HG03439 (cell line): ENCODE measurements at regions not wholly inside any gene's neighbourhood (a gene's known extent, or its start where the extent isn't known, plus 50 kb on each side); places are given as distances from the start of the nearest gene placed in this dataset.
A peak's percentile ranks its signal among the peaks of the same experiment; 100 is the strongest.
"Not testable (repeated sequence)": the region's sequence is repeated elsewhere in the genome, so short reads cannot be mapped to it uniquely, and the experiment has no call there.

Experiments
- ATAC-seq: cut with Tn5 transposase; IDR thresholded peaks from one replicate; pipeline ENCODE4 v1.9.1; 2021; ENCODE audit warnings: mild to moderate bottlenecking, moderate library complexity; ENCODE audit not compliant: unreplicated experiment

GRCh38 chr16:76970087-76970744, 220.8 kb upstream of the MON1B start:
- ATAC-seq = no peak

GRCh38 chr16:76970745-76971099, 220.3 kb upstream of the MON1B start:
- no peak for ATAC-seq

GRCh38 chr16:76976101-76976500, 214.9 kb upstream of the MON1B start:
- peak; percentile 78 for ATAC-seq

GRCh38 chr16:76976756-76977155, 214.2 kb upstream of the MON1B start:
- ATAC-seq = no peak

- no peak for ATAC-seq
Observed at GRCh38 chr16:76984196-76984595, 206.8 kb upstream of the MON1B start.

GRCh38 chr16:76985392-76986045, 205.5 kb upstream of the MON1B start:
- ATAC-seq = no peak

- no peak for ATAC-seq
Observed at GRCh38 chr16:76988526-76988925, 202.5 kb upstream of the MON1B start.

- ATAC-seq = no peak
Observed at GRCh38 chr16:77002644-77003043, 188.3 kb upstream of the MON1B start.

GRCh38 chr16:77009453-77009852, 181.5 kb upstream of the MON1B start:
- no peak for ATAC-seq

- ATAC-seq = no peak
Observed at GRCh38 chr16:77014441-77014840, 176.5 kb upstream of the MON1B start.

- ATAC-seq = no peak
Observed at GRCh38 chr16:77030600-77030999, 160.4 kb upstream of the MON1B start.

GRCh38 chr16:77033516-77033915, 157.5 kb upstream of the MON1B start:
- ATAC-seq = no peak

- no peak for ATAC-seq
Observed at GRCh38 chr16:77035361-77035760, 155.6 kb upstream of the MON1B start.

- no peak for ATAC-seq
Observed at GRCh38 chr16:77037696-77038347, 153.2 kb upstream of the MON1B start.

- ATAC-seq = no peak
Observed at GRCh38 chr16:77041468-77041867, 149.5 kb upstream of the MON1B start.

GRCh38 chr16:77043076-77043475, 147.9 kb upstream of the MON1B start:
- ATAC-seq = no peak

- ATAC-seq = no peak
Observed at GRCh38 chr16:77046206-77046605, 144.8 kb upstream of the MON1B start.

- ATAC-seq = no peak
Observed at GRCh38 chr16:77048085-77048484, 142.9 kb upstream of the MON1B start.

- ATAC-seq = no peak
Observed at GRCh38 chr16:77049577-77049976, 141.4 kb upstream of the MON1B start.

GRCh38 chr16:77056597-77056996, 134.4 kb upstream of the MON1B start:
- not testable (repeated sequence) for ATAC-seq

- no peak for ATAC-seq
Observed at GRCh38 chr16:77057161-77057774, 133.7 kb upstream of the MON1B start.

GRCh38 chr16:77059446-77059845, 131.5 kb upstream of the MON1B start:
- ATAC-seq = no peak
